GM21825 (cell line): ENCODE measurements at regions not wholly inside any gene's neighbourhood (a gene's known extent, or its start where the extent isn't known, plus 50 kb on each side); places are given as distances from the start of the nearest gene placed in this dataset.

ENCODE experiments used
- ATAC-seq: cut with Tn5 transposase; IDR thresholded peaks from one replicate; pipeline ENCODE4 v1.9.1; 2021; ENCODE audit warnings: mild to moderate bottlenecking, moderate library complexity; ENCODE audit not compliant: unreplicated experiment

DNA sequence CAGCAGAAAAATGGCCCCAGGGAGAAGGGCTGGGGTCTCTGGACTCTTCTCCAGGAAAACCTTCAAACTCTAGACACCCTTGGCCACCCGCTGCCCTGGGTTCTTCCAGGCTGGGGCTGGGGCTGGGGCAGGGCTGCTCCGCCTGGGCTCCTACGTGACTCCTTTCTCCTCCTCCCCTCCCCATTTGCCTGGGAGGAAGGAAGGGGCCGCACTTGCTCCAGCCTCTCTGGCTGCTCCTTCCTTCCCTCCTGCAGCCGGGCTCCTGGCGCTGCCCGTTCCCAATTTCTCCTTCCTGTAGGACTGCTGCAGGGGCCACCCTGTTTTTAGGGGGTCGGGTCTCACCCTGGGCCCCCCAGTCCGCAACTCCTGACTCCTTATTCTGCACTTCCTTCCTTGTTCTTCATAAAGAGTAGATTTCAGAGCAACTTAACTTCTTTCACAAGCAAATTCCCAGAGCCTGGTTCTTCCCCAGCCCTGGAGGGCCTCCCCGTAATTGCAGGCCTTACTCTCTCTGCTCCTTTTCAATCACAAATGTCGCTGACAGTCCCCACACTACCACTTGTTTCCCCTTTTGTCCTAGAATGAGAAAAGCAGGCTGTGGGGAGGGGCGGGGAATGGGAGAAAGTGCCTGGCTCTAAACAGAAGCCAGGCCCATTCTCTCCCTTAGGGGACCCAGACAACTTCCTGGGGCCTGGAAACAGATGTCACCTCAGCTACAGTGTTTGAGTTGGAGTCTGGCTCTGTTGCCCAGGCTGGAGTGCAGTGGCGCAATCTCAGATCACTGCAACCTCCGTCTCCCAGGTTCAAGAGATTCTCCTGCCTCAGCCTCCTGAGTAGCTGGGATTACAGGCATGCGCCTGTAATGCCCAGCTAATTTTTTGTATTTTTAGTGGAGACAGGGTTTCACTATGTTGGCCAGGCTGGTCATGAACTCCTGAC, 137.8 kb downstream of the ENGASE start:
- ATAC-seq: no peak

GRCh38 chr17:79211061-79211770, 136.6 kb downstream of the ENGASE start:
- ATAC-seq: no peak

GRCh38 chr17:79210638-79211037, 136.0 kb downstream of the ENGASE start:
- ATAC-seq: no peak

DNA sequence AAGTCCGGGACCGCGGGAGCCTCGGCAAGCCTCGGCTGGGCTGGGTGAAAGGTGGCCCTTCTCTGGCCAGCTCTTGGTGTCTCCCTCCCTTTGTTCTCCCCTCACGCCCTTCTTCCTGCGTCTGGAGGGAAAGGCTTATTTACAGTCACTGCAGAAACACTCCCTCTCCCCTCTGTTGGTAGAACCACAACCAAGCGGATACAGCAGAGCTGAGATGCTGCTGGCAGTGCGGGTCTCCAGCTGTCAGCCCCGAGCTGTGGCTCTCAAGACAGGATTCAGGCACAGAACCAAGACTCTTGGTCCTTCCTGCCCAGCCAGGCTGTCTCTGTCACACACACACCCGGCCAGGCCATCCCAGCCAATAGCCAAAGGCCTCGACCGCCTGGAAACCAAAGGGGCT, 133.3 kb downstream of the ENGASE start:
- no peak for ATAC-seq

- no peak for ATAC-seq
Observed at GRCh38 chr17:79205688-79206205, 131.1 kb downstream of the ENGASE start.

DNA sequence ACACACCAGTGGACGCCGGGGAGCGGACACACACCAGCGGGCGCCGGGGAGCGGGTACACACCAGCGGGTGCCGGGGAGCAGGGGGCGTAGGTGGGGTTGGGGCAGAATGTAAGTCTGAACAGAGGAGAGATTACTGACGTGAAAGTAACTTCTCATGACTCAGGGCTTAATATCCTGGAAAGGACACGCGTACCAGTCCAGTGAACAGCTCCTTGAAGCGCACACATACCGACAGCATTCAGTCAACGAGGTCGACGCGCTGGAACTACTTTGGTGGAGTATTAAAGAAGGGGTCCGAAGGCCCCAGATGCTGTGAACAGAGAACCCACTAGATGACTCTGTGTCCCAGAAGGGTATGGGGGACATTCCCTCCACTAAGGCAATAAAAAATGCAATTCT, 129.6 kb downstream of the ENGASE start:
- ATAC-seq: no peak

- no peak for ATAC-seq
Observed at GRCh38 chr17:79203657-79204056, 129.0 kb downstream of the ENGASE start.

- no peak for ATAC-seq
Observed at GRCh38 chr17:79203016-79203415, 128.4 kb downstream of the ENGASE start.

DNA sequence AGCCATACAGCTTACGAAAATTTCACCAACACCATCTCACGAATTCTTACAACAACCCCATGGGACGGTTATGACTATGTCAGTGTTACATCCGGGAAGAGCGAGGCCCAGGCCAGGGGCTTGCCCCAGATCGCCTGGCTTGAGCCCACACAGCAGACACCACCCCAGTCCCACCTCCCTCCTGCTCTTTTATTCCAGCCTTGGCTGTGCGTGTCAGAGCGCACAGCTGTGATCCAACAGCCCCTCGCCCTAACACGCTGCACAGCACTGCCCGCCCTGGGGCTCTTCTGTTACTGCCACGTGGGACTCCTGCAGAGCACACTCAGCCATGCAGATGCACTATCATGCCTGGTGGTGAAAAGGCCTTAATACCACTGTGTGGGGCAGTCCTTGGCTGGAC, 127.9 kb downstream of the ENGASE start:
- ATAC-seq: no peak

GRCh38 chr17:79201536-79202227, 127.1 kb downstream of the ENGASE start:
- ATAC-seq: no peak

- no peak for ATAC-seq
Observed at GRCh38 chr17:79201119-79201518, 126.5 kb downstream of the ENGASE start.

GRCh38 chr17:79196913-79197312, 122.3 kb downstream of the ENGASE start:
- no peak for ATAC-seq

DNA sequence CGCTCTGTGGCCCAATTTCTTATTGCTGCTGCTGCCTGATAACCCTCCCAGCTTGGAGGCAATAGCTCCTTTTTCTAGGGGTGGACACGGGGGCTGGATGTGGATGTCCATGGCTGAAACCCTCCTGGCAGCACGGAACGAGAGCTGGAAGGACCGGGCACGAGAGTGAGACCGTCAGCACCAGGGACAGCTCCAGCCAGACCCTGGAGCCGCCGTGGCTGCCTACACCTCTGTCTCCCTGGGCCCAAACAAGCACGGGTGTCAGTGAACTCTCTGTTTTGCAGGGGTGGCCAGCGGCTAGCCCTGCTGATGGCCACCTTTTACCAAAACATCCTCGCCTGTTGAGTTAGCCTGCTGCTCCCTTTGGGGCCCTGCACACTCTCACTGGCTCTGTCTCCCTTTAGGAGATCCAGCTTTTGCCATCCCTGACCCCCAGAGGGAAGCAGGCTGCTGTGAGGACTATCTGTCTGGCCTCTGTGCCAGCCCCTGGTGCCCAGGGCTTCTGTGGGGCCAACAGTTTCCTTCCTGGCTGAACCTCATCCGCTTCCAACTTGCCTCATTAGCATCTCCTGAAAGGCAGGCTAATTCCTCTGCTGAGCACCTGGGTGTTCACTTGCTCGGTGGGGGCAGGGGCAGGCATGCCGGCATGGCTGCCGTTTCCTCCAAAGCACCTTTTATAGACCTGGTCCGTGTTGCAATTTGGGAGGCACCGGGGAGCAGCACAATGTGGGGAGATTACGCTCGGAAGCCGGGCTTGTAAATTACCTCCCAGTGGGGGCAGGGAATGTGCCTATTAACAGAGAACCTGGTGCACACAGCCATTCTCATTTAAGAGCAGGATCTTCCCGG, 118.1 kb downstream of the ENGASE start:
- no peak for ATAC-seq

GRCh38 chr17:79191270-79191934, 116.8 kb downstream of the ENGASE start:
- ATAC-seq: no peak

DNA sequence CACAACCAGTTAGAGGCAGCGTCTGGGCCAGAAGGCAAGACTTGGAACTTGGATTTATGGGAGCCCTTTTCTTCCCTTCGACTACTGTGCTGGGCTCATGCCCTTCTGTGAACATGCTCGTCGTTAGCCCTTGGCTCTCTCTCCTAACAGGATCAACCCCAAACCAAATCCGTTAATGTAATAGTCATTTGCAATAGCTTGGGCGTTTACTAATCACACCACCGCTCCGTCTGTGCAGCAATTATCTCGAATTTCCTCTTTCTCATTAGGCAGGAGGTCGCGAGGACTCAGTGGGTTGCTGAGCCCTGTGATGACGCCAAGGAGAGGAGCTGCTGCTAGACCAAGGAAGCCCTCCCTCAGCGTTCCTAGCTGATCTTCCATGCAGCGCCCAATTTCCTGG, 114.7 kb downstream of the ENGASE start:
- no peak for ATAC-seq

- no peak for ATAC-seq
Observed at GRCh38 chr17:79188685-79189084, 114.1 kb downstream of the ENGASE start.

DNA sequence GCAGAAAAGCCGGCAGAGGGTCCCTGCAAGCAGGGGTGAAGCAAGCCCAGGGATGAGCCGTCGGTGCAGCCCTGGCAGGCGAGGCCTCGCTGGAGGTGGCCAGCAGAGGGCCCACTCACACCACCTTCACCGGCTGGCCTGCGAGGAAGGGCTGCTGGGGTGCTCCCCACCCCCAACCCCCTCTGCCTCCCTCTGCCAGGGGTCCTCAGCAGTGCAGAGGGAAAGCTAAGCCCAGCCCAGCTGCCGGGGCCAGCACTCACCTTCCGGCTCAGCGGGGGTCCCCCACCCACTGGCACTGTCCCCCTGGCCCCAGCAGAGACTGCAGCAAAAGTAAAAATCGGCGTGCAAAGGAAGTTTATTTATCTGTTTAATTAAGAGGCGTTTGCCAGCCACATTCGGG, 113.4 kb downstream of the ENGASE start:
- no peak for ATAC-seq

- no peak for ATAC-seq
Observed at GRCh38 chr17:79187186-79187585, 112.6 kb downstream of the ENGASE start.

DNA sequence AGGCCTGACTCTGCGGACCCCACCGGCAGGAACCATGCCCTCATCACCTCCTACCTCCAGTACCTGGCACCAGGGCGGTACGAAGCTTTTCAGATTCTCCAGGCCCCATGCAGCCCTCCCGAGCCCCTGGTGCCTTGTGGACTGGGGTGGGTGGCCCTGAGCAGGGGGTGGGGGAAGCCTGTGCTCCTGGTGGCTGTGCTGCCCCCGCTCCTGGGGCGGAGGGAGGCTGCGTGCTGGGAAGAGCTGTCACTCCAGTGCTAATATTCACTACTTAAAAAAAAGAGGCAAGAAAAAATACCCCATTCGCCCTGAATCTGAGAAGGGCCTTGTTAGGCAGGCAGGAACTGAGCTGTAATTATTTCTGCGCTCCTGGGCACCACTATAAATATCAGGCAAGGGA, 111.8 kb downstream of the ENGASE start:
- ATAC-seq: no peak

- ATAC-seq: no peak
Observed at GRCh38 chr17:79185671-79186070, 111.0 kb downstream of the ENGASE start.
